HG03060 (cell line): ENCODE measurements at regions not wholly inside any gene's neighbourhood (a gene's known extent, or its start where the extent isn't known, plus 50 kb on each side); places are given as distances from the start of the nearest gene placed in this dataset.
A peak's percentile ranks its signal among the peaks of the same experiment; 100 is the strongest.

ENCODE experiments used
- ATAC-seq: cut with Tn5 transposase; IDR thresholded peaks from one replicate; pipeline ENCODE4 v1.9.1; 2021; ENCODE audit warnings: low read depth, moderate number of reproducible peaks; ENCODE audit not compliant: unreplicated experiment

- ATAC-seq = no peak
These were observed 54.6 kb upstream of the PARM1 start for GRCh38 chr4:74878323-74878722.

- no peak for ATAC-seq
These were observed 57.5 kb upstream of the PARM1 start for GRCh38 chr4:74875451-74875850.

- peak; percentile 35 for ATAC-seq
These were observed 58.1 kb upstream of the PARM1 start for GRCh38 chr4:74874753-74875367.

- peak; percentile 97 for ATAC-seq
These were observed 59.2 kb upstream of the PARM1 start for GRCh38 chr4:74873545-74874301.

- no peak for ATAC-seq
These were observed 64.7 kb upstream of the BTC start for GRCh38 chr4:74858921-74859562.

- no peak for ATAC-seq
These were observed 61.6 kb upstream of the BTC start for GRCh38 chr4:74855879-74856278.

- ATAC-seq = no peak
These were observed 54.5 kb upstream of the BTC start for GRCh38 chr4:74848774-74849173.

- no peak for ATAC-seq
These were observed 51.5 kb upstream of the BTC start for GRCh38 chr4:74845834-74846233.
